ENCODE measurements at regions not wholly inside any gene's neighbourhood (a gene's known extent, or its start where the extent isn't known, plus 50 kb on each side); places are given as distances from the start of the nearest gene placed in this dataset.

DNA sequence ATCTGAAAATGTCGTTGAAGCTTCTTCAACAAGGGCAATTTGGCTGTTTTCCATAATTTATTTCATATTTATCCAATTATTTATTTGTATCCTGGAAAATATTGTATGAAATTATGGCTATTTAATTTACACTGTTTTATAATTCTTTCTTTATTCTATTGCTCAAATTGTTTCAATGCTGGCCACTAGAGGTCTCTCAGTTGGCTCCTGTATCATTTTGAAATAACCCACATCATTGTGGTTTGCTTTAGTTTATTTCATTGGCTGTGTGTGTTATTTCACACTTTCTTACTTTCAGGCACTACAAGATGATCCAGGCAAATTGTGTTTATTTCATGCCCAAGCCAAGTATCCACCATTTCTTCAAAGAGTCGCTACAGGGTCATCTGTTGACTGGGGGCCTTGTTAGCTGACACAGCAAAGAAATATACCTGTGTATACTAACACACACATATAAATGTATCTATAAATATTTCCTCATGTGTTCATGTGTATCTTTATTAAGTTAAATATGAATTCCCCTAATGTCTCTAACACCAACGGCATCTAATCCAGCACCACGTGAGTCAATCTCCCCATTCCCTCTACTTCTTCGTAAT is 86.2 kb downstream of the NPAP1 start:
- TF ChIP-seq POLR2A (IDR thresholded peaks at IDR 0.05; ENCODE audit: low read length) (no peak), GATA1 (IDR thresholded peaks at IDR 0.05; ENCODE audit: low read depth, low read length) (no peak)

Data from erythroblast (primary cell).